Right lobe of liver (tissue), 6 donors: ENCODE measurements at regions not wholly inside any gene's neighbourhood (a gene's known extent, or its start where the extent isn't known, plus 50 kb on each side); places are given as distances from the start of the nearest gene placed in this dataset.

Experiments
- ATAC-seq, 4 donors: fragments of 200-7000 bp; cut with Tn5 transposase; one replicate each; pipeline ENCODE4 v1.9.1; 2020; ENCODE audit warnings: mild to moderate bottlenecking in 4 of 4, moderate library complexity in 4 of 4
- DNase-seq, 3 donors: peaks; one replicate each; pipeline ENCODE4 v3.0.0-alpha.2; 2020
- H3K27ac ChIP-seq, 3 donors: fragments of 200-600 bp; one replicate each; pipeline ENCODE4 v1.8.0; 2022
- H3K27me3 ChIP-seq, 2 donors: fragments of 200-600 bp; one replicate each; pipeline ENCODE4 v1.8.0; 2022
- H3K36me3 ChIP-seq, 4 donors: fragments of 200-600 bp; sonication (generic) in 1 of 4; one replicate each; pipeline versions ENCODE4 v1.5.1 to v1.8.0; 2017 to 2022; ENCODE audit warnings: control low read depth in 1 of 4
- H3K4me1 ChIP-seq, 4 donors: fragments of 200-600 bp; sonication (generic) in 1 of 4; one replicate each; pipeline versions ENCODE4 v1.5.1 to v1.8.0; 2017 to 2022; ENCODE audit warnings: control low read depth in 1 of 4
- H3K4me3 ChIP-seq, 3 donors: fragments of 200-600 bp; one replicate each; pipeline ENCODE4 v1.8.0; 2022
- H3K9me3 ChIP-seq, 4 donors: fragments of 200-600 bp; sonication (generic) in 1 of 4; one replicate each; pipeline versions ENCODE4 v1.5.1 to v1.8.0; 2017 to 2022; ENCODE audit warnings: control low read depth in 1 of 4
- POLR2A ChIP-seq: fragments of 450-650 bp; IDR thresholded peaks from one replicate; pipeline ENCODE4 v1.6.1; 2017; ENCODE audit warnings: antibody characterized with exemption, mild to moderate bottlenecking
- WGBS: methylation state at CpG from one replicate; pipeline ENCODE4 v1.1.6; 2018; ENCODE audit warnings: low coverage, low lambda C conversion rate; ENCODE audit not compliant: insufficient coverage; ENCODE audit errors: missing lambda C conversion rate; 5-methylcytosine and 5-hydroxymethylcytosine counted together
- intact Hi-C, 2 donors: fragments of 100-400 bp; cut with DNase I; formaldehyde crosslinking; loops; one replicate each; pipeline versions ENCODE4 v1.11.2 to v1.14.1; 2022
- TF ChIP-seq, protein P1 (sequence below), 4 donors: fragments of 200-600 bp in 3 of 4; fragments of 450-650 bp in 1 of 4; IDR thresholded peaks; one replicate each; pipeline versions ENCODE4 v1.5.1 to v1.8.0; 2016 to 2022; ENCODE audit warnings: antibody characterized with exemption in 4 of 4, mild to moderate bottlenecking in 2 of 4
- donor health status: DM: no; HTN: yes; CAD: no.
- donor health status: DM: no; HTN: no; CAD: no.
- donor health status: DM: no; HTN: no; CAD: no.
- donor health status: DM: no; HTN: yes; CAD: no.
- donor health status: DM: no; HTN: yes; CAD: no.

DNA sequence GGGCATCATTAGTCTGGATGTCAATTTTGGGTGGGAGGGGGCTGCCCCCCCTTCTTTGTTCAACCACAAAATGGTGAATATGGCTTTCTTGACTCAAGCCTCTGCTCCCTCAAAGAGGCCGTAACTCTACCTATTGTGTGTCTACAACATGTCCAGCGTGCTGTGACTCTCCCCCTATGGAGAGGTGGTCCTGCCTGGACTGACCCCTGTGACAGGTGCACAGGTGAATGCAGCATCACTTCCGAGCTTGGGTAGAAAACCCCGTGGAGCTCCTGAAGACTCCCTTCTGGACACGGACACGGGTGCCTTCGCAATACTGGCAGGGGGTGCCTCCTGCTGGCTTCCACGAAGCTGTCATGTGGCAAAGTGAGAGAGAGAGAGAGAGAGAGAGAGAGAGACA lies 397.8 kb downstream of the GALR1 start:
- no peaks in the 10 kb centered on the region for H3K9me3 ChIP-seq
- no peak for ATAC-seq
- intact Hi-C loops: no loop called here
- no peak for TF ChIP-seq POLR2A
- TF ChIP-seq, protein P1, sequence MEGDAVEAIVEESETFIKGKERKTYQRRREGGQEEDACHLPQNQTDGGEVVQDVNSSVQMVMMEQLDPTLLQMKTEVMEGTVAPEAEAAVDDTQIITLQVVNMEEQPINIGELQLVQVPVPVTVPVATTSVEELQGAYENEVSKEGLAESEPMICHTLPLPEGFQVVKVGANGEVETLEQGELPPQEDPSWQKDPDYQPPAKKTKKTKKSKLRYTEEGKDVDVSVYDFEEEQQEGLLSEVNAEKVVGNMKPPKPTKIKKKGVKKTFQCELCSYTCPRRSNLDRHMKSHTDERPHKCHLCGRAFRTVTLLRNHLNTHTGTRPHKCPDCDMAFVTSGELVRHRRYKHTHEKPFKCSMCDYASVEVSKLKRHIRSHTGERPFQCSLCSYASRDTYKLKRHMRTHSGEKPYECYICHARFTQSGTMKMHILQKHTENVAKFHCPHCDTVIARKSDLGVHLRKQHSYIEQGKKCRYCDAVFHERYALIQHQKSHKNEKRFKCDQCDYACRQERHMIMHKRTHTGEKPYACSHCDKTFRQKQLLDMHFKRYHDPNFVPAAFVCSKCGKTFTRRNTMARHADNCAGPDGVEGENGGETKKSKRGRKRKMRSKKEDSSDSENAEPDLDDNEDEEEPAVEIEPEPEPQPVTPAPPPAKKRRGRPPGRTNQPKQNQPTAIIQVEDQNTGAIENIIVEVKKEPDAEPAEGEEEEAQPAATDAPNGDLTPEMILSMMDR (IDR thresholded peaks at IDR 0.05): no peak
- WGBS: 37% methylated on average over 2 of the region's 8 CpGs
- no peak for DNase-seq
- no peak overlapping the region for H3K4me3 ChIP-seq
- H3K27me3 ChIP-seq: peaks cover 0 to 14% of the 10 kb centered on the region in 2 donors
- no peaks in the 10 kb centered on the region for H3K36me3 ChIP-seq
- H3K27ac ChIP-seq: no peak overlapping the region
- no peaks in the 10 kb centered on the region for H3K4me1 ChIP-seq

DNA sequence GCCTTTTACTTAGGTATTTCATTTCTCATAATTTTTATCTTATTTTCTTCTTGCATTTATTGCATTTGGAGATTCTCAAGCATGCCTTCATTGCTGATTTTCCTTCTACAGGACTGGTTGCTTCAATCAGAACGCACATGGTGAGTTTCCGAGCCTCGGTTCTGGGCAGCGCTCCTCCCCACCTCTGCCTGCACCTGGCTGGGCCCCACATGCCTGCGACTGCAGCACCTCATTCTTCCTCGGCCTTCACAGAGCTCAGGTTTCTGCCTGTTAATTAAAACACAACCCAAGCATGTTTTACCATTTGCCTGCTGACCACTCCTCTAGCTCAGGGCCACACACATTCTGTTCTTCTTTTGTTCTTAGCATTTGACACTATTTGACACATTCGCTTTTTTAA lies 398.8 kb downstream of the GALR1 start:
- H3K27ac ChIP-seq: no peak overlapping the region
- DNase-seq (no peak), ATAC-seq (no peak)
- intact Hi-C loops: no loop called here
- H3K27me3 ChIP-seq: peaks cover 0 to 14% of the 10 kb centered on the region in 2 donors
- no peak for TF ChIP-seq POLR2A
- TF ChIP-seq, protein P1 (IDR thresholded peaks at IDR 0.05): no peak
- 66% methylated on average over 7 of the region's 7 CpGs for WGBS
- no peaks in the 10 kb centered on the region for H3K4me1 ChIP-seq
- H3K36me3 ChIP-seq: no peaks in the 10 kb centered on the region
- no peak overlapping the region for H3K4me3 ChIP-seq
- H3K9me3 ChIP-seq: no peaks in the 10 kb centered on the region

DNA sequence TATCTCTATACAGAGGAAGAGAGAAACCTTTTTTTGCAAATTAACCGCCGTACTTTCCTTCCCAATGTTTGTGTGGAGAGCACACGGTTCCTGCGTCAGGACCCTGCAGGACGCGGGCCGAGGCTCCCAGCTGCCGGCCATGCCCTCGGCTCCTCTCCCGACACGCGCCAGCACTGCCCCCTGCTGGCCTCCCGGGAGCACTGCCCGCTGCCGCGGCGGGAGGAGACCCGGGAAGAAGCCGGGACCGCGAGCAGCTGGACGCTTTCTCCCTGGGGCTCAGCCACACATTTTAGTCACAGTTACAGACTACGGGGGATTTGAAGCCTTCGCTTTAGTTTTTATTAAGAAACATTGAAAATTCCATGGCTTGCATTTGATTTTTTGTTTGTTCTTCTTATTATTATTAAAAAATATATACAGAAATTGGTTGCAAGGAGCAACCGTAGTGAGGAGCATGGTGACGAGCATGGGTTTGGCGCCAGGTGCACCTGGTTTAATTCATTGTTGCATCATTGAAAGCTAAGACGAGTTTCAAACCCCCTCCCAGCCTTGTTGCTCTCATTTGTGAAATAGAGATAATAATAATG lies 401.2 kb downstream of the GALR1 start:
- intact Hi-C loops: no loop called here
- Histone ChIP-seq H3K27ac (no peak overlapping the region), H3K4me1 (no peaks in the 10 kb centered on the region), H3K36me3 (no peaks in the 10 kb centered on the region), H3K9me3 (no peaks in the 10 kb centered on the region), H3K4me3 (no peak overlapping the region), H3K27me3 (peaks cover 0 to 14% of the 10 kb centered on the region in 2 donors)
- ATAC-seq (peak; percentile 76 to 96 (median 90)), DNase-seq (peak; percentile 68 to 74 (median 73))
- 15% methylated on average over 15 of the region's 28 CpGs for WGBS
- TF ChIP-seq, protein P1 (IDR thresholded peaks at IDR 0.05): peak; percentile 58 to 96 (median 86)
- TF ChIP-seq POLR2A: no peak

DNA sequence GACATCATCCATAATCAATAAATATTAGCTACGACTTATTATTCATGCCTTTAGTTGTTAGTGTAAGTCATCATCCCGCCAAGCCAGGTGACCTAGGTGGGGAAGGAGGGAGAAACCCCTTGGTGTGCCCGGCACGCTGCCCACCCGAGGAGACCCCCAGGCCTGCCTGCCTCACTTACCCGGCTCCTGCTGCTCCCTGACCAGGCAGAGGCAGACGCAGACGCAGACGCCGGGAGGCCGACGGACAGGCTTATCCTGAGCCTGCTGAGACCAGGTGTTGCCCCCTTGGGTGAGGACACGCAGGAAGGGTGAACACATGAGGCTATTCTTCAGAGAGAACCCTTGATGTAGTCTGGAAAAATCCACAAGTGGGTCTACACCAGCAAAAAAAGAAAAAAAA lies 401.8 kb downstream of the GALR1 start:
- Histone ChIP-seq H3K4me3 (no peak overlapping the region), H3K27me3 (peaks cover 0 to 14% of the 10 kb centered on the region in 2 donors), H3K4me1 (no peaks in the 10 kb centered on the region), H3K27ac (no peak overlapping the region), H3K9me3 (no peaks in the 10 kb centered on the region), H3K36me3 (no peaks in the 10 kb centered on the region)
- intact Hi-C loops: no loop called here
- WGBS: 53% methylated on average over 4 of the region's 13 CpGs
- TF ChIP-seq, protein P1 (IDR thresholded peaks at IDR 0.05): no peak
- TF ChIP-seq POLR2A: no peak
- DNase-seq: no peak
- no peak for ATAC-seq
